ENCODE measurements at regions not wholly inside any gene's neighbourhood (a gene's known extent, or its start where the extent isn't known, plus 50 kb on each side); places are given as distances from the start of the nearest gene placed in this dataset.

DNA sequence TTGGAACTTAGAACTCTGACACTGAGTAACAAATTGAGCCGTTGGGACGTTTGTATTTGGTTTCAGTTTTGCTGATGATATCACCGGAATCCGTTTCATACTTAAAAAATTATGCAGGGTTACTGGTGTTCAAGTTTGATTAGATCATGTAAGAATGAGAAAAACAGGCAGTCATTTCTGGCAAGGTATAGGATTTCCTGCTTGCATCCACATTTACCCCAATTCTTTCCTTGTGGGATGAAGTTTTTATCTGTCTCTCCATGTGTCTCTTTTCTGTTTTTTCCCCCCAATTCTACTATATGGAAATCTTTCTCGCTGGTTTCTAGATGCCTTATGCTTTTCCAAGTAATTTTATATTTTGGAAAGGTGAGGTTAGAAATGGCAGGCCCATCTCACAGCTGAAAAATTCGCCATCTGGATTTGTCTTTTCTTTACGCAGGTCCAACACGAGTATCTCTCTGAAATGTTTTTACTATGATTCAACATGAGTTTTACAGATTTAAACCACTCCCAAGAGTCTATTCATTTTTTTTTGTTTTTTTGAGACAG is 197.9 kb downstream of the SHOX start:
- Histone ChIP-seq H2AK9ac (replicated peaks; ENCODE audit: low read depth, low read length, poor library complexity) (no peak overlapping the region), H4K8ac (ENCODE audit: low read depth in 2 of 2, low read length in 2 of 2) (no peak overlapping the region), H3K4ac (ENCODE audit: low read depth, low read length) (no peak overlapping the region), H3K14ac (replicated peaks; ENCODE audit: low read depth, low read length) (no peak overlapping the region), H3K36me3 (ENCODE audit: control insufficient read depth, insufficient read depth, low read length) (no peaks in the 10 kb centered on the region), H3K27me3 (ENCODE audit: control insufficient read depth, insufficient read depth, low read length) (no peaks in the 10 kb centered on the region), H3K9me3 (ENCODE audit: control insufficient read depth, insufficient read depth, low read length) (peaks cover 16% of the 10 kb centered on the region), H2AFZ (replicated peaks; ENCODE audit: low read length, poor library complexity) (no peak overlapping the region), H4K20me1 (ENCODE audit: insufficient read depth, low read length) (no peaks in the 10 kb centered on the region), H3K4me1 (ENCODE audit: control insufficient read depth, insufficient read depth, low read length) (no peaks in the 10 kb centered on the region), H2BK15ac (ENCODE audit: low read depth, low read length) (no peak overlapping the region), H4K91ac (ENCODE audit: insufficient read depth, low read depth, low read length) (no peak overlapping the region), H4K5ac (ENCODE audit: low read depth, low read length) (no peak overlapping the region), H3K4me2 (ENCODE audit: low read depth, low read length) (no peak overlapping the region), H3K9ac (ENCODE audit: low read depth, low read length) (no peak overlapping the region), H3K4me3 (ENCODE audit: insufficient read depth, low read depth, low read length) (no peak overlapping the region), H2AK5ac (ENCODE audit: low read depth, low read length) (no peak overlapping the region), H3K56ac (ENCODE audit: extremely low read depth, insufficient read depth, low read length) (no peak overlapping the region), H2BK20ac (ENCODE audit: low read depth, low read length) (no peak overlapping the region), H2BK120ac (ENCODE audit: low read depth, low read length) (no peak overlapping the region), H3K18ac (ENCODE audit: low read depth, low read length) (no peak overlapping the region), H3K9me1 (ENCODE audit: insufficient read depth, low read length) (no peaks in the 10 kb centered on the region), H2BK5ac (ENCODE audit: low read depth, low read length, poor library complexity, severe bottlenecking) (no peak overlapping the region), H3K79me1 (ENCODE audit: low read depth in 1 of 2, low read length in 2 of 2) (no peaks in the 10 kb centered on the region), H3K27ac (ENCODE audit: insufficient read depth, low read length) (no peak overlapping the region), H3K23ac (ENCODE audit: low read depth, low read length) (no peak overlapping the region)
- WGBS, 2 experiments (ENCODE audit: extremely low coverage in 2 of 2, insufficient read length in 1 of 2) = no CpG with 5 or more reads among the region's 8 CpGs
- dilution Hi-C loops (cut with HindIII; ENCODE audit: low sequenced_read_pairs, unreplicated experiment) (no loop called here), in situ Hi-C loops (cut with MboI; ENCODE audit: low sequenced_read_pairs) (no loop called here), intact Hi-C loops (cut with micrococcal nuclease) (no loop called here)
- ChIA-PET POLR2A (ENCODE audit: unreplicated experiment) (no interaction called here), CTCF (no interaction called here)
- BruUV-seq (replicated peaks) = no TSS peak
- TF ChIP-seq, protein P1, sequence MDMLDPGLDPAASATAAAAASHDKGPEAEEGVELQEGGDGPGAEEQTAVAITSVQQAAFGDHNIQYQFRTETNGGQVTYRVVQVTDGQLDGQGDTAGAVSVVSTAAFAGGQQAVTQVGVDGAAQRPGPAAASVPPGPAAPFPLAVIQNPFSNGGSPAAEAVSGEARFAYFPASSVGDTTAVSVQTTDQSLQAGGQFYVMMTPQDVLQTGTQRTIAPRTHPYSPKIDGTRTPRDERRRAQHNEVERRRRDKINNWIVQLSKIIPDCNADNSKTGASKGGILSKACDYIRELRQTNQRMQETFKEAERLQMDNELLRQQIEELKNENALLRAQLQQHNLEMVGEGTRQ (IDR thresholded peaks at IDR 0.05; ENCODE audit: low read depth, low read length) = no peak
- TF ChIP-seq RFX5 (IDR thresholded peaks at IDR 0.05; ENCODE audit: low read depth, low read length) (no peak), MAZ (IDR thresholded peaks at IDR 0.05; ENCODE audit: borderline replicate concordance, low read depth, low read length) (no peak), FOS (IDR thresholded peaks at IDR 0.05; ENCODE audit: low read depth, low read length) (no peak), MAFK (IDR thresholded peaks at IDR 0.05; ENCODE audit: low read depth, low read length) (no peak), RAD21 (IDR thresholded peaks at IDR 0.05; ENCODE audit: low read length) (no peak), CHD1 (IDR thresholded peaks at IDR 0.05; ENCODE audit: low read depth, low read length) (no peak)
- ATAC-seq (ENCODE audit: low read depth) (no peak), DNase-seq (no peak)
